MCF 10A (cell line): ENCODE measurements at regions not wholly inside any gene's neighbourhood (a gene's known extent, or its start where the extent isn't known, plus 50 kb on each side); places are given as distances from the start of the nearest gene placed in this dataset.

Experiments
- BruUV-seq: library from RNA; stranded (reverse); fragments of 400-500 nt; replicated peaks from 2 replicates; lab custom pipeline; 2021; lab: Mats Ljungman, UMichigan
- CTCF ChIA-PET: fragments of 300-600 bp; sonication (Branson Sonifier 250); formaldehyde crosslinking; extraction: SDS; loops from one replicate; lab custom pipeline; 2021; ENCODE audit warnings: antibody characterized with exemption, inconsistent platforms; lab: Yijun Ruan, JAX
- POLR2A ChIA-PET: fragments of 300-600, 350-650 bp; sonication (Branson Sonifier 250); formaldehyde crosslinking; extraction: SDS; loops from one replicate; lab custom pipeline; 2020; ENCODE audit warnings: antibody characterized with exemption, inconsistent platforms; lab: Yijun Ruan, JAX
- DNase-seq: peaks from one replicate; pipeline ENCODE4 v3.0.0-alpha.2; 2018; ENCODE audit not compliant: unreplicated experiment
- H3K27ac Mint-ChIP-seq: one replicate; pipeline ENCODE4 v1.8.0; 2022; ENCODE audit warnings: mild to moderate bottlenecking, low read depth, mixed read lengths; ENCODE audit not compliant: unreplicated experiment
- H3K27me3 Mint-ChIP-seq: one replicate; pipeline ENCODE4 v1.8.0; 2022; ENCODE audit warnings: mixed read lengths; ENCODE audit not compliant: insufficient read depth, unreplicated experiment
- H3K36me3 Mint-ChIP-seq: one replicate; pipeline ENCODE4 v1.8.0; 2022; ENCODE audit warnings: mild to moderate bottlenecking, moderate library complexity, mixed read lengths; ENCODE audit not compliant: insufficient read depth, unreplicated experiment
- H3K4me1 Mint-ChIP-seq: one replicate; pipeline ENCODE4 v1.8.0; 2022; ENCODE audit warnings: mixed read lengths; ENCODE audit not compliant: insufficient read depth, unreplicated experiment
- H3K4me3 Mint-ChIP-seq: one replicate; pipeline ENCODE4 v1.8.0; 2022; ENCODE audit warnings: mild to moderate bottlenecking, moderate library complexity, mixed read lengths; ENCODE audit not compliant: unreplicated experiment
- H3K9me3 Mint-ChIP-seq: one replicate; pipeline ENCODE4 v1.8.0; 2022; ENCODE audit warnings: mixed read lengths; ENCODE audit not compliant: unreplicated experiment
- intact Hi-C: fragments of 100-400 bp; cut with micrococcal nuclease; formaldehyde crosslinking; loops from 2 replicates; pipeline ENCODE4 v1.14.1; 2022
- TF ChIP-seq, protein P1 (sequence below): fragments of 200-600 bp; IDR thresholded peaks from one replicate; pipeline ENCODE4 v1.8.0; 2022; ENCODE audit warnings: antibody characterized with exemption, mild to moderate bottlenecking; ENCODE audit not compliant: unreplicated experiment

DNA sequence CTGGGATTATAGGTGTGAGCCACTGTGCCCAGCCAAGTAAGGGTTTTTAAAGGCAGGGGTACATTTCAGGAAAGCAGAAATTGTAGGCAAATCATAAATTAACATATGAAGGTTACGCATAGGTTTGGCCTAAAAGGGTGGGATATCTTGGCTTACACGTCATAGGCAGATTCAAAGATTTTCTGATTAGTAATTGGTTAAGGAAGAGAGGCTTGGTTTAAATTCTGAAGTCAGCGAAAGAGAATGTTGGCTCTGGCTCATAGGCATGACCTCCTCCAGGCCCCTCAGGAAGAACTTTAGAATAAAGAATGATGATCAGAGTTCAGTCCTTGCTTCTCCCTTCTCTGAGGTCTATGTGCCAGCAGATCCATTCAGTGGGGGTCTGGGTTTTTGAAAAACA, 124.8 kb upstream of the RBBP6 start:
- BruUV-seq = no TSS peak
- intact Hi-C loops = no loop called here
- peaks cover 19% of the 10 kb centered on the region for H3K27me3 Mint-ChIP-seq
- CTCF ChIA-PET = no interaction called here
- H3K27ac Mint-ChIP-seq = no peak overlapping the region
- no peak for DNase-seq
- no peaks in the 10 kb centered on the region for H3K36me3 Mint-ChIP-seq
- no peaks in the 10 kb centered on the region for H3K9me3 Mint-ChIP-seq
- no peak overlapping the region for H3K4me3 Mint-ChIP-seq
- TF ChIP-seq, protein P1, sequence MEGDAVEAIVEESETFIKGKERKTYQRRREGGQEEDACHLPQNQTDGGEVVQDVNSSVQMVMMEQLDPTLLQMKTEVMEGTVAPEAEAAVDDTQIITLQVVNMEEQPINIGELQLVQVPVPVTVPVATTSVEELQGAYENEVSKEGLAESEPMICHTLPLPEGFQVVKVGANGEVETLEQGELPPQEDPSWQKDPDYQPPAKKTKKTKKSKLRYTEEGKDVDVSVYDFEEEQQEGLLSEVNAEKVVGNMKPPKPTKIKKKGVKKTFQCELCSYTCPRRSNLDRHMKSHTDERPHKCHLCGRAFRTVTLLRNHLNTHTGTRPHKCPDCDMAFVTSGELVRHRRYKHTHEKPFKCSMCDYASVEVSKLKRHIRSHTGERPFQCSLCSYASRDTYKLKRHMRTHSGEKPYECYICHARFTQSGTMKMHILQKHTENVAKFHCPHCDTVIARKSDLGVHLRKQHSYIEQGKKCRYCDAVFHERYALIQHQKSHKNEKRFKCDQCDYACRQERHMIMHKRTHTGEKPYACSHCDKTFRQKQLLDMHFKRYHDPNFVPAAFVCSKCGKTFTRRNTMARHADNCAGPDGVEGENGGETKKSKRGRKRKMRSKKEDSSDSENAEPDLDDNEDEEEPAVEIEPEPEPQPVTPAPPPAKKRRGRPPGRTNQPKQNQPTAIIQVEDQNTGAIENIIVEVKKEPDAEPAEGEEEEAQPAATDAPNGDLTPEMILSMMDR = no peak
- POLR2A ChIA-PET = no interaction called here
- H3K4me1 Mint-ChIP-seq = no peaks in the 10 kb centered on the region

DNA sequence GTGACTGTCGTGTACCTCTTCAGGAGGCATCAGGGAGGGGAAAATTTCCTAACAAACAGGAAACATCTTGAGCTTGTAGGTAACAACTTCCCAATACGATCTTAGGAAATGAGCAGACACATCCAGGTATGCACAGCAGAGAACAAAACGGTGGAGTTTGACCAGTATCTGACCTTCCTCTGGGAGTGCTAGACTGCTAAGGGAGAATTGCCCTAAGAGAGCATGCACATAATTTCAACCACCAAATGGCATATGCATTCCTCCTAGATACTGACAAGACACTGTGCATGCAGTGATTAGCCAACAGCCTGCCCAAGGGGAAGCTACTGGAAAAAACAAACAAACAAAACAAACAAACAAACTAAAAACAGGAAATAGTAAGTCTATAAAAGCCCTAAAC, 120.6 kb upstream of the RBBP6 start:
- peaks cover 22% of the 10 kb centered on the region for H3K27me3 Mint-ChIP-seq
- DNase-seq = no peak
- CTCF ChIA-PET = interaction anchor here (0.6 to 0.7 kb wide), 4 partner anchors 15 to 364 kb away, joined by 3 to 7 read pairs (median 4); no protein-coding TSS in a partner anchor
- POLR2A ChIA-PET = interaction anchor here (0.9 kb wide), 1 partner anchor 10 kb away, joined by 3 read pairs; no protein-coding TSS in a partner anchor
- no peaks in the 10 kb centered on the region for H3K9me3 Mint-ChIP-seq
- intact Hi-C loops = no loop called here
- H3K27ac Mint-ChIP-seq = no peak overlapping the region
- no peak overlapping the region for H3K4me3 Mint-ChIP-seq
- BruUV-seq = no TSS peak
- TF ChIP-seq, protein P1 = no peak
- H3K4me1 Mint-ChIP-seq = no peaks in the 10 kb centered on the region
- no peaks in the 10 kb centered on the region for H3K36me3 Mint-ChIP-seq

DNA sequence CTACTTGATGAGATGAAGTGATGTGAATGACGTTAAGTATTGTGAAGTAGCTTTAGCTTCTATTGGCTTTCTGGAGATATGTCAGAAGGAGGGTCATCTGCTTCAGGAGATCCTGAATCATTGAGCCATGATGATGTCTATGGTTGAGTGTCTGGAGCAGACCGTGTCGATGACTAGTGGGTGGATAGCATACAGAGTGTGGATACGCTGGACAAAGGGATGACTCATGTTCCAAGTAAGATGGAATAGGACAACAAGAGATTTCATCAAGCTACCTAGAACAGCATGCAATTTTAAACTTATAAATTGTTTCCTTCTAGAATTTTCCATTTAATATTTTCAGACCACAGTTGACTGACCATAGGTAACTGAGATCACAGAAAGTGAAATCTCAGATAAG, 116.1 kb upstream of the RBBP6 start:
- intact Hi-C loops = no loop called here
- no peaks in the 10 kb centered on the region for H3K9me3 Mint-ChIP-seq
- ChIA-PET CTCF (interaction anchor here (0.7 to 0.8 kb wide), 2 partner anchors 93 to 378 kb away, joined by 3 read pairs; no protein-coding TSS in a partner anchor), POLR2A (no interaction called here)
- DNase-seq = peak; percentile 13
- no peaks in the 10 kb centered on the region for H3K36me3 Mint-ChIP-seq
- TF ChIP-seq, protein P1 = no peak
- BruUV-seq = no TSS peak
- H3K27ac Mint-ChIP-seq = no peak overlapping the region
- no peak overlapping the region for H3K4me3 Mint-ChIP-seq
- H3K27me3 Mint-ChIP-seq = peaks cover 16% of the 10 kb centered on the region
- H3K4me1 Mint-ChIP-seq = no peaks in the 10 kb centered on the region

DNA sequence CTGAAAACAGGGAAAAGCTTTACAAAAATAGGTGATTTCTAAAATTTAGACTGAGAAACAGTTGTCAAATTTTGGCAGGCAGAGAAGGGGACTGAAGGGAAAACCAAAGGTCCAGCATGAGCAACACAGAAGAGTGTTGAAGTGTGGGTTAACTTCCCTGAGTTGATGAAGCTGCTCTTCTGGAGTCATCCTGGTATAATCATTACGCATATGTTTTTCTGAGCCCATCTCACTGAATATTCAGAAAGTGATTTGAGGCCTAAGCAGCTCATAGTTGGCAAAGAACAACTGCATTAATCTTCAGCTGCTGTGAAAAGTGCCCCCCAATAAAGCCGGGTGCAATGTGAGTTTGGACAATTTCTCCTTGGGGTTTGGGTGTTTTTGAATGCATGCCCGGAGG, 115.0 kb upstream of the RBBP6 start:
- TF ChIP-seq, protein P1 = no peak
- no TSS peak for BruUV-seq
- intact Hi-C loops = no loop called here
- Mint-ChIP-seq H3K9me3 (no peaks in the 10 kb centered on the region), H3K27ac (no peak overlapping the region), H3K4me1 (no peaks in the 10 kb centered on the region), H3K36me3 (no peaks in the 10 kb centered on the region), H3K27me3 (peaks cover 5% of the 10 kb centered on the region), H3K4me3 (no peak overlapping the region)
- ChIA-PET CTCF (interaction anchor here (1.1 kb wide), 1 partner anchor 10 kb away, joined by 3 read pairs; no protein-coding TSS in a partner anchor), POLR2A (no interaction called here)
- DNase-seq = no peak
